H9 (cell line): ENCODE measurements at regions not wholly inside any gene's neighbourhood (a gene's known extent, or its start where the extent isn't known, plus 50 kb on each side); places are given as distances from the start of the nearest gene placed in this dataset.

Experiments
- DNase-seq: peaks from one replicate; pipeline ENCODE4 v3.0.0-alpha.2; 2017
- H2AFZ ChIP-seq: one replicate; pipeline ENCODE4 v1.6.1; 2013; ENCODE audit warnings: mild to moderate bottlenecking, low read length, control low read depth, moderate library complexity
- H2AK5ac ChIP-seq: 2 replicates; pipeline ENCODE4 v1.6.1; 2013; ENCODE audit warnings: low read length, control low read depth, mixed read lengths; ENCODE audit not compliant: insufficient read length
- H2BK120ac ChIP-seq: one replicate; pipeline ENCODE4 v1.6.1; 2013; ENCODE audit warnings: low read depth, mild to moderate bottlenecking, low read length, control low read depth, inconsistent platforms; ENCODE audit not compliant: poor library complexity, severe bottlenecking
- H2BK12ac ChIP-seq: 2 replicates; pipeline ENCODE4 v1.6.1; 2013; ENCODE audit warnings: low read length, control low read depth, mixed read lengths, low read depth; ENCODE audit not compliant: insufficient read length
- H2BK15ac ChIP-seq: 2 replicates; pipeline ENCODE4 v1.6.1; 2013; ENCODE audit warnings: low read depth, low read length, control low read depth
- H2BK20ac ChIP-seq: one replicate; pipeline ENCODE4 v1.6.1; 2013; ENCODE audit warnings: low read depth, mild to moderate bottlenecking, low read length, control low read depth, inconsistent platforms; ENCODE audit not compliant: poor library complexity, severe bottlenecking
- H2BK5ac ChIP-seq: 2 replicates; pipeline ENCODE4 v1.6.1; 2013; ENCODE audit warnings: low read length, control low read depth, mixed read lengths; ENCODE audit not compliant: insufficient read length
- H3K14ac ChIP-seq: 2 replicates; pipeline ENCODE4 v1.6.1; 2013; ENCODE audit warnings: low read length, control low read depth; ENCODE audit not compliant: insufficient read depth
- H3K18ac ChIP-seq: 2 replicates; pipeline ENCODE4 v1.6.1; 2013; ENCODE audit warnings: low read depth, mild to moderate bottlenecking, mixed read lengths, low read length, control low read depth; ENCODE audit not compliant: insufficient read length
- H3K23ac ChIP-seq: 2 replicates; pipeline ENCODE4 v1.6.1; 2013; ENCODE audit warnings: low read length, control low read depth, mixed read lengths, low read depth; ENCODE audit not compliant: insufficient read length
- H3K23me2 ChIP-seq: 2 replicates; pipeline ENCODE4 v1.6.1; 2013; ENCODE audit warnings: low read depth, mild to moderate bottlenecking, mixed read lengths, low read length, control low read depth; ENCODE audit not compliant: insufficient read length, poor library complexity, severe bottlenecking
- H3K27ac ChIP-seq: 2 replicates; pipeline ENCODE4 v1.5.1; 2013; ENCODE audit warnings: low read length, control low read depth, mixed read lengths, low read depth; ENCODE audit not compliant: insufficient read length
- H3K27me3 ChIP-seq: 2 replicates; pipeline ENCODE4 v1.6.1; 2013; ENCODE audit warnings: low read length, control low read depth, inconsistent platforms; ENCODE audit not compliant: insufficient read depth
- H3K4ac ChIP-seq: 2 replicates; pipeline ENCODE4 v1.6.1; 2013; ENCODE audit warnings: low read depth, mild to moderate bottlenecking, control low read depth, inconsistent platforms, low read length, moderate library complexity
- H3K4me1 ChIP-seq: 2 replicates; pipeline ENCODE4 v1.6.1; 2013; ENCODE audit warnings: low read length, control low read depth, inconsistent platforms; ENCODE audit not compliant: insufficient read depth
- H3K4me2 ChIP-seq: 2 replicates; pipeline ENCODE4 v1.6.1; 2013; ENCODE audit warnings: low read length, control low read depth, mixed read lengths; ENCODE audit not compliant: insufficient read length, insufficient read depth
- H3K56ac ChIP-seq: 2 replicates; pipeline ENCODE4 v1.6.1; 2013; ENCODE audit warnings: low read depth, mild to moderate bottlenecking, mixed read lengths, low read length, control low read depth; ENCODE audit not compliant: insufficient read length
- H3K79me1 ChIP-seq: 2 replicates; pipeline ENCODE4 v1.6.1; 2013; ENCODE audit warnings: low read depth, mild to moderate bottlenecking, moderate library complexity, low read length, control low read depth, inconsistent platforms; ENCODE audit not compliant: insufficient read depth, poor library complexity, severe bottlenecking
- H3K79me2 ChIP-seq: 2 replicates; pipeline ENCODE4 v1.6.1; 2013; ENCODE audit warnings: low read length, control low read depth, inconsistent platforms; ENCODE audit not compliant: insufficient read depth
- H3K9ac ChIP-seq: 2 replicates; pipeline ENCODE4 v1.6.1; 2013; ENCODE audit warnings: low read length, control low read depth, mixed read lengths; ENCODE audit not compliant: insufficient read length; ENCODE audit errors: extremely low read depth
- H3K9me3 ChIP-seq: one replicate; pipeline ENCODE4 v1.6.1; 2013; ENCODE audit warnings: low read depth, low read length, inconsistent platforms; ENCODE audit not compliant: control insufficient read depth
- H3T11ph ChIP-seq: one replicate; pipeline ENCODE4 v1.6.1; 2013; ENCODE audit warnings: mild to moderate bottlenecking, low read length, control low read depth, inconsistent platforms
- H4K20me1 ChIP-seq: one replicate; pipeline ENCODE4 v1.6.1; 2013; ENCODE audit not compliant: control insufficient read depth, insufficient read length, insufficient read depth
- H4K5ac ChIP-seq: 2 replicates; pipeline ENCODE4 v1.6.1; 2013; ENCODE audit warnings: low read depth, mild to moderate bottlenecking, mixed read lengths, low read length, control low read depth; ENCODE audit not compliant: insufficient read length
- H4K8ac ChIP-seq: replicated peaks from 2 replicates; pipeline ENCODE4 v1.6.1; 2013; ENCODE audit warnings: low read length, control low read depth, mixed read lengths, low read depth; ENCODE audit not compliant: insufficient read length
- H4K91ac ChIP-seq: 2 replicates; pipeline ENCODE4 v1.6.1; 2013; ENCODE audit warnings: low read depth, mild to moderate bottlenecking, moderate library complexity, mixed read lengths, low read length, control low read depth; ENCODE audit not compliant: insufficient read length
- H3K27ac Mint-ChIP-seq, 3 experiments: 2 replicates in 2 of 3; 3 replicates in 1 of 3; pipeline ENCODE4 v1.8.0; 2020 to 2021; ENCODE audit warnings: mixed read lengths in 3 of 3, mild to moderate bottlenecking in 1 of 3, moderate library complexity in 1 of 3
- H3K27me3 Mint-ChIP-seq: 2 replicates; pipeline ENCODE4 v1.8.0; 2021; ENCODE audit warnings: low read depth, mild to moderate bottlenecking, moderate library complexity, mixed read lengths
- H3K36me3 Mint-ChIP-seq, 3 experiments: 2 replicates in 2 of 3; 3 replicates in 1 of 3; pipeline ENCODE4 v1.8.0; 2020 to 2021; ENCODE audit warnings: low read depth in 3 of 3, mixed read lengths in 3 of 3; ENCODE audit not compliant: insufficient read depth in 1 of 3
- H3K4me1 Mint-ChIP-seq, 2 experiments: 2 replicates each; pipeline ENCODE4 v1.8.0; 2020; ENCODE audit warnings: mixed read lengths in 2 of 2
- H3K4me3 Mint-ChIP-seq, 2 experiments: 2 replicates in 1 of 2; 3 replicates in 1 of 2; pipeline ENCODE4 v1.8.0; 2020 to 2021; ENCODE audit warnings: mild to moderate bottlenecking in 2 of 2, mixed read lengths in 2 of 2, moderate library complexity in 1 of 2
- H3K9me3 Mint-ChIP-seq, 2 experiments: 2 replicates in 1 of 2; 3 replicates in 1 of 2; pipeline ENCODE4 v1.8.0; 2020; ENCODE audit warnings: mild to moderate bottlenecking in 2 of 2, mixed read lengths in 2 of 2, moderate library complexity in 1 of 2
- WGBS: extraction: QIAGEN DNeasy Blood & Tissue Kit; methylation state at CpG from one replicate; pipeline ENCODE4 v1.1.7; 2013; ENCODE audit warnings: missing lambda C conversion rate, low lambda C conversion rate, mixed read lengths; ENCODE audit not compliant: insufficient read length; ENCODE audit errors: extremely low coverage; 5-methylcytosine and 5-hydroxymethylcytosine counted together
- TF ChIP-seq, protein P1 (sequence below): fragments of 200-600 bp; sonication (generic); conservative IDR thresholded peaks from 3 replicates; pipeline ENCODE4 v1.8.0; 2021; ENCODE audit warnings: antibody characterized with exemption, mild to moderate bottlenecking

GRCh38 chr9:84189904-84190303 lies 150.7 kb downstream of the SLC28A3 start:
- Histone ChIP-seq H2BK120ac (no peak overlapping the region), H3K4me2 (no peak overlapping the region), H3K79me1 (no peaks in the 10 kb centered on the region), H3K9ac (no peak overlapping the region), H3K79me2 (no peaks in the 10 kb centered on the region), H3K4me1 (no peaks in the 10 kb centered on the region), H2BK20ac (no peak overlapping the region), H3K9me3 (no peaks in the 10 kb centered on the region), H3K4ac (no peak overlapping the region), H3K23me2 (no peaks in the 10 kb centered on the region), H2AK5ac (no peak overlapping the region), H3K56ac (no peak overlapping the region), H3K23ac (no peak overlapping the region), H3K18ac (no peak overlapping the region), H4K20me1 (no peaks in the 10 kb centered on the region), H4K91ac (no peak overlapping the region), H2AFZ (no peak overlapping the region), H2BK5ac (no peak overlapping the region), H3K27me3 (no peaks in the 10 kb centered on the region), H2BK12ac (no peak overlapping the region), H3K14ac (no peak overlapping the region), H3T11ph (no peak overlapping the region), H4K5ac (no peak overlapping the region), H4K8ac (no peak overlapping the region), H2BK15ac (no peak overlapping the region), H3K27ac (no peak overlapping the region)
- no peak for DNase-seq
- Mint-ChIP-seq H3K4me1 (peaks cover 0 to 8% of the 10 kb centered on the region in 2 experiments; a peak in 3 of 4 replicates), H3K27me3 (peaks cover 11% of the 10 kb centered on the region), H3K27ac (no peak overlapping the region), H3K36me3 (no peaks in the 10 kb centered on the region), H3K4me3 (no peak overlapping the region), H3K9me3 (peaks cover 0 to 4% of the 10 kb centered on the region in 2 experiments; a peak in 2 of 5 replicates)
- TF ChIP-seq, protein P1, sequence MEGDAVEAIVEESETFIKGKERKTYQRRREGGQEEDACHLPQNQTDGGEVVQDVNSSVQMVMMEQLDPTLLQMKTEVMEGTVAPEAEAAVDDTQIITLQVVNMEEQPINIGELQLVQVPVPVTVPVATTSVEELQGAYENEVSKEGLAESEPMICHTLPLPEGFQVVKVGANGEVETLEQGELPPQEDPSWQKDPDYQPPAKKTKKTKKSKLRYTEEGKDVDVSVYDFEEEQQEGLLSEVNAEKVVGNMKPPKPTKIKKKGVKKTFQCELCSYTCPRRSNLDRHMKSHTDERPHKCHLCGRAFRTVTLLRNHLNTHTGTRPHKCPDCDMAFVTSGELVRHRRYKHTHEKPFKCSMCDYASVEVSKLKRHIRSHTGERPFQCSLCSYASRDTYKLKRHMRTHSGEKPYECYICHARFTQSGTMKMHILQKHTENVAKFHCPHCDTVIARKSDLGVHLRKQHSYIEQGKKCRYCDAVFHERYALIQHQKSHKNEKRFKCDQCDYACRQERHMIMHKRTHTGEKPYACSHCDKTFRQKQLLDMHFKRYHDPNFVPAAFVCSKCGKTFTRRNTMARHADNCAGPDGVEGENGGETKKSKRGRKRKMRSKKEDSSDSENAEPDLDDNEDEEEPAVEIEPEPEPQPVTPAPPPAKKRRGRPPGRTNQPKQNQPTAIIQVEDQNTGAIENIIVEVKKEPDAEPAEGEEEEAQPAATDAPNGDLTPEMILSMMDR = no peak
- WGBS = no CpG with 5 or more reads among the region's 7 CpGs
